ENCODE measurements at regions not wholly inside any gene's neighbourhood (a gene's known extent, or its start where the extent isn't known, plus 50 kb on each side); places are given as distances from the start of the nearest gene placed in this dataset.

DNA sequence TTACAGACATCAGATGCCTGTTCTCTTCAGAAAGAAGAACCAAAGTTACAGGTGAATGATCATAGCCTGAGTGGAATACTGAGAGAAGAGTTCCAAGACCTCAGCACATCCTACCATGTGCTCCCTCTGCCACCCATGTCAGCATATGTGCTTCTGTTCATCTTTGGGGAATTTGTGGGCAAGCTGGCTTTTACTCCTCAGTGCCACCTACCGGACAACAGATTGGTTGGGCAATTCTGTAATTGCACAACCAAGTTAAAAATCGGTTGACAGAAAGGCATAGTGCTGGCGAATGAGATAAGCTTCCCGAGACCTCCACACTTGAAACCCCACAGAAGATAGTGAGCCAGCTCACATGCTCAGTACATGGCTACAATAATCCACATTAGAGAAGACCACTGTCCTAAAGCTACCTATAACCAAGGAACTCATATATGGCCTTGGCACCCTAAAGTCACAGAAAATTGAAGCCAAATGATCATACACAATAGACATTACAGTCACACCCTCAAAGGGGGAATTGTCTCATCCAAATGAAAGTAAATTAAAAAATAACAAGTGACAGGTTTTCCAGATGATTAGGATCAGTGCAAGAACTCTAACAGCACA lies 1238.0 kb upstream of the NUDT12 start:
- intact Hi-C loops (cut with DNase I) = no loop called here
- DNase-seq = no peak

- no peak for DNase-seq
- intact Hi-C loops (cut with DNase I) = no loop called here
Measured at GRCh38 chr5:104793755-104794080, 1231.1 kb upstream of the NUDT12 start.

GRCh38 chr5:104793031-104793754 lies 1230.6 kb upstream of the NUDT12 start:
- intact Hi-C loops (cut with DNase I) = no loop called here
- DNase-seq = no peak

- intact Hi-C loops (cut with DNase I) = no loop called here
- DNase-seq = no peak
Measured at GRCh38 chr5:104789366-104789765, 1226.8 kb upstream of the NUDT12 start.

DNA sequence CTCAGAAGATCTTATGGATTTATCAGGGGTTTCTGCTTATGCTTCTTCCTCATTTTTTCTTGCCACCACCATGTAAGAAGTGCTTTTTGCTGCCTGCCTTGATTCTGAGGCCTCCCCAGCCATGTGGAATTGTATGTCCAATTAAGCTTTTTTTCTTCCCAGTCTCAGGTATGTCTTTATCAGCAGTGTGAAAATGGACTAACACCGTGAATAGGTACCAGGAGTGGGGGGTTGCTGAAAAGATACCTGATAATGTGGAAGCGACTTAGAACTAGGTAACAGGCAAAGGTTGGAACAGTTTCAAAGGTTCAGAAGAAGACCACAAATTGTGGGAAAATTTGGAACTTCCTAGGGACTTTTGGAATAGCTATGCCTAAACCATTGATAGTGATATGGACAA lies 1222.5 kb upstream of the NUDT12 start:
- DNase-seq = no peak
- intact Hi-C loops (cut with DNase I) = no loop called here

DNA sequence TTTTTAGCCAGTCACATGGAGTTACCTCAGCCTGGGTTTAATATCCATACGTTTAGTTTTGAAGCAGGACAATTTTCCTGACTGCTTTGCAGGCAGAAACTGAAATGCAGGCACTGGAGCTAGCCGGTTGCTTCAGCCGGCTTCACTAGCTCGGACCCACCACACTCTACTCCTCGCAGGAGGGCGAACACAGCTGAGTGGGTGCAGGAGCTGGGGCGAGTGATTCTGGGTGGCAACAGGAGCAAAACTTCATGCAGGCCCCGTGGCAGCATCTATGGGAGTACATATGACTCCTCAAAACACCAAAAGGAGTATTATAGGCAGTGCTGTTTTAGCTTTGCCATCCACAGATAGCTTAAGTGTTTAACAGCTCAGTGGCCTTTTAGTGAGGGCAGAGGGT lies 1211.8 kb upstream of the NUDT12 start:
- intact Hi-C loops (cut with DNase I) = no loop called here
- DNase-seq = peak in 2 of 10 donors; percentile 41 to 50

GRCh38 chr5:104764197-104764596 lies 1201.6 kb upstream of the NUDT12 start:
- no peak for DNase-seq
- intact Hi-C loops (cut with DNase I) = no loop called here

GRCh38 chr5:104763216-104763615 lies 1200.6 kb upstream of the NUDT12 start:
- intact Hi-C loops (cut with DNase I) = no loop called here
- no peak for DNase-seq

DNA sequence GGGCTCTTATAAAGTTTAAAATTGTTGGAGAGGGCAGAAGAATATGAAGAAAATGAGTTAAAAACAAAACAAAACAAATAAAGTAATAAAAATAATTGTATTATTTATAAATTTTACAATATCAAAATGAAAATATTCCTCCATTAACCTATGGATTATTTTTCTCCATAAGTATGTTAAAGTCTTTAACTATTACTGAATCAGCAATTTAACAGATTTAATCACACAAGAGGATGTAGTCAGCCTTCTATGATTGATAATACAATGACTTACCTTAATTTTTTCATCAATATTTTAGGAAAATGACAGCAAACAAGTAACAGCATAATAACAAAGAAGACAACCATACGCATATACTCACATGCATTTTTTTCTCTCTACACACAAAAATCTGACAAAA lies 1195.3 kb upstream of the NUDT12 start:
- intact Hi-C loops (cut with DNase I) = no loop called here
- DNase-seq = no peak

DNA sequence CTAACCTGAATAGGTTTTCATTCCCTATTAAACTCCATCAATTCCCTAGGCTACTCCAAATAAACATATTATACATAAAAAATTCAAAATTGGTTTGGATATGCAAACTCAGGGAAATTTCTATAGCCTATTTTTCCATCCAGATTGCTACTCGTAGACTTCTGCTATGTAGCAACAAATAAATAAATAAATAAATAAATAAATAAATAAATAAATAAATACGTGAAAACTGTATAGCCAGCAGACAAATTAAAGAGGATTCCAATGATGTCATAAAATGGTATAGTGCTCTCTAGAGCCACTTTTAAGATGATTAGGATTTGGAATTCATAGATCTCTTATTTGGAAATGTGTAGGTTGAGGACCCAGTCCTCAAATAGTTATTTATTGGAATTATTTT lies 1193.2 kb upstream of the NUDT12 start:
- intact Hi-C loops (cut with DNase I) = no loop called here
- DNase-seq = no peak

DNA sequence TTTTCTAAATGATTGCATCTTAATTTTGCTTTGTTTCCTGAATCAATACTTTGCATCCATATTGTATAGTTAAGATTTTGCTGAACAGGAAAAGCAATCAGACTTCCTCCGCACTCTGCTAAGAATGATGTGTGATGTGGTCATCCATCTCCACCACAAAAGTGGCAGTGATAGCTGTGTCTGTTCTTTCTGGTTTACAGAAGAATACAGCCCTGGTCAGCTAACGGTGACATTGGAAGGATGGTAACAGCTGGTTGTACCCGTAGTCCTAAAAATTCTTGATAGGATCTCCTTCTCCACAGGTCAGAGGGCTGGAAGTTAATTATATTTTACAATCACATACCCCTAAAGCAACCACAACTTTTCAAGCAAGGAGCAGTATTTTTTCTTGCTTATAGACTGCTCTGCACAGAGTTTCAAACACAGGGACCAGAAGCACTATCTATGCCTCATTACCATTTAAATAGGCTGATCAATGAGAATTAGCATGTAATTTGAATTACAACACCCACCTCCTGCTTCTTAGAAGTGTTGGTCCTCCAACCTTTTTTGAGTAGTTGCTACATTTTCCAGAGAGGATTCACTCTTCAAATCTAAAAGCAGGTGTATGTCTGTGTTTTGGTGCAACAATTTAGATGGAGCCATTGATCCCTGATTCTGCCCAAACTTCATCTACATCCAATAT lies 1191.9 kb upstream of the NUDT12 start:
- no peak for DNase-seq
- intact Hi-C loops (cut with DNase I) = no loop called here

DNA sequence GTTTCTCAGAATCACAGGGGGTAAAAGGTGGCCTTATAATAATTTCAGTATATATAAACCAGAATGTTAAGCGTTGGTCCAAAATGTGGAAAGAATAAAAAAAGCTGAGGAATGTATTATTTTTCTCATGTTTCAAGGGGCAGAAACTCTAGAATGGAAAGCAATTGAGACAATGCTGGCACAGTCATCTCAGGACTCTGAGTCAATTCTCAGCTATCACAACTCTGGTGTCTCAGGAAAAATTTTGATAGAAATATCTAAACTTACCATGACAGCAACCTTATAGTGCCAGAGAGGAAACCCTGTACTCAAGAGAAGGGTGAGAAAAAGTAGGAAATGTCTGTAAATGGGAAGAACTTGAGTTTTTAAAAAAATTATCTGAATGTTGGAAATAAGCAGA lies 1189.4 kb upstream of the NUDT12 start:
- DNase-seq = no peak
- intact Hi-C loops (cut with DNase I) = no loop called here

DNA sequence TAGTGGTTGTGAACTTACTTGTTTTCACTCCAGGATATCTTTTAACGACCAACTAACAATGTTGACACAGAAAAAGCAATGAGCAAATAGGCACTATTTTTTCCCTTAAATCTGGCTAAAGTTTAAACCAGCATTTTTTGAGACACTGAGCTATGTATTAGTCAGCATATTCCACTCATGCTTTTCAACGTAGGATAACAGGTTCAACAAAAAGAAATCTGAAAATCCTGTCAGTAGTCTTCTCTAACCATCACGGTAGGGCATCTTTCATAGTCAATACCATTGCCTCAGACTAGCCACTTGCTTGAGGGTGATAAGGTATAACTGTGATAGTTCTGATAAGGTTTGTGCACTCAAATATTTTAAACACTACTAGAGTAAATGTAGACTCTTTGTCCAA lies 1177.3 kb upstream of the NUDT12 start:
- DNase-seq = no peak
- intact Hi-C loops (cut with DNase I) = no loop called here

DNA sequence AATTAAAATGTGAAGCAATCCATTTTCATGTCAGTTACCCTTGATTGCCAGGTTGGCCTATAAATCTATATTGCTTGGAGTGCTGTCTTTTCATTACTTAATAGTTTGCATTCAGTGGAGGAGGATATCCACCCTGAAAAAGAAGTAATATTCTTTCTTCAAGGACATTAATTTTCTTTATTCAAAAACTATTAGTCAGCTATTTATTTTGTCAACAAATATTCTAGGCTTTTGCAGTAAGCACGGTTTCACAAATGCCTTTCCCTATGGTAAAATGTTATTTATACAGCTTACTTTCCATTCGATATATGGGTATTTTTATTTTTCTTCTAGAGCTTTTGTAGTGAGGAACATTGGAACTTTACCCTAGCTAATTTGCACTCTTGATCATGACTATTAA lies 1176.9 kb upstream of the NUDT12 start:
- DNase-seq = no peak
- intact Hi-C loops (cut with DNase I) = no loop called here

- intact Hi-C loops (cut with DNase I) = no loop called here
Measured at GRCh38 chr5:104736073-104736472, 1173.5 kb upstream of the NUDT12 start.

GRCh38 chr5:104734046-104734445 lies 1171.5 kb upstream of the NUDT12 start:
- no peak for DNase-seq
- intact Hi-C loops (cut with DNase I) = no loop called here

More at GRCh38 chr5:104736073-104736472, 1173.5 kb upstream of the NUDT12 start:
- no peak for DNase-seq

DNA sequence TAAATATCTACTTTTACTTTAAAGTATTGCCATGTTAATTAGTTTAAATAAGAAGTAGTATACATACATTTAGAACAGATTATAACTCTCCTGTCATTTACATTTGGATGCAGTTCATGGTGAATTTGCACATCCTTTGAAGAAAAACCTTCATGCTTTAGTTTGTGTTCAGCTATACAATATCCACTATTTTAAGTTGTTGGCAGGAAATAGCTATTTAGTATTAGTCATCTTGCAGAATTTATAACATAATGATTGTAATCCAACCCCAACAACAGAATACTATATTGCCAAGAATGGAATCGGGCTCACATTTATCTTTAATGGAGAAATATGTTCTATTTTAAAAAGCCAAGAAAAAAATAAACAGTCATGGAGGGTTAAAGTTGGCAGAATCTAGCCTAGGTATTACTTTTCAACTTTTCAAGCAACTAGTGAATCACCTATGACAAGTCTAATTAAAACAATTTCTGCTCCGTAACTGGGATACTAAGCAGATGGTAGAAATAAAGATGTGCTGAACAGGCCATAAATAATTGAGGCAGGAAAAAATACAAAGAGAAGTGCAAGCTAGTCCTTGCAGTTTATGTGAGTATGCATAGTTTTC lies 1170.6 kb upstream of the NUDT12 start:
- no peak for DNase-seq
- intact Hi-C loops (cut with DNase I) = no loop called here

GRCh38 chr5:104731331-104731730 lies 1168.7 kb upstream of the NUDT12 start:
- no peak for DNase-seq
- intact Hi-C loops (cut with DNase I) = no loop called here

DNA sequence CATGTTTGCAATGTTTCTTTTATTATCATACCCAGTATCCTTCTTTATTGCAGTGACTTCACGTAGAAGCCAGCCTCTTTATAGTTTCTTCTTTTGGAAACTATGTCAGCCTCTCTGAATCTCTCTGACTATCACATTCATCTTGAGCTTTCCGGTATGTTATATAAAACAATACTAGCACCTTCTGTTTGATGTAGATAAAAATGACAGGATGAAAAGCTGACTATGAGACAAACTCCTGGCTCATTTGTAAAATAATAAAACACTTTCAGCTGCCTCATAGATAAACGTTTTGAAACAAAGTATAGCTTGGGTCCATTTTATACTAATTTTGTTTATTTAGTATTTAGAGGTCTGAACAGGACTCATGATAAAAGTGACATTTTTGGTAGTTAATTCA lies 1145.4 kb upstream of the NUDT12 start:
- intact Hi-C loops (cut with DNase I) = no loop called here
- DNase-seq = no peak

GRCh38 chr5:104706600-104706999 lies 1144.0 kb upstream of the NUDT12 start:
- DNase-seq = no peak
- intact Hi-C loops (cut with DNase I) = no loop called here

GRCh38 chr5:104702212-104702611 lies 1139.6 kb upstream of the NUDT12 start:
- no peak for DNase-seq
- intact Hi-C loops (cut with DNase I) = no loop called here

DNA sequence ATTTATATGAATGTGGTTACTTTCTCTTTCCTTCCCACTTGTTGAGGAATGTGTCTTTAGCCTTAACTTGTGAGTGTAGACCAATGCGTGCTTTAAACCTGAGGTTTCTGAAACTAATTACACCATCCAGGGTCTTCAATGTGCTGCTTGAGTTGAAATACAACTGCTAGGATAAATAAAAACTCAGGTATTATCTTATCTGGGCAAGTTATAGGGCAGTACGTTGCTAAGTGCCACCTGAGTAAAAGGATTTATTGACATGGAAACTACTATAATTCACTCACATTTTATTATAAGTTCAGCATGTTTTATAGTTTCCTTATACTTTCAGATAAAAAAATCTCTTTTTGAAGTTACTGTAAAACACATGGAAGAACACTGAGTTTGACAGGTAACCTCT lies 1136.8 kb upstream of the NUDT12 start:
- no peak for DNase-seq
- intact Hi-C loops (cut with DNase I) = no loop called here
